GM12892 (cell line): ENCODE measurements at regions not wholly inside any gene's neighbourhood (a gene's known extent, or its start where the extent isn't known, plus 50 kb on each side); places are given as distances from the start of the nearest gene placed in this dataset.

Experiments
- POLR2A ChIP-seq: IDR thresholded peaks from 2 replicates; pipeline ENCODE4 v1.6.1; 2011; ENCODE audit warnings: low read depth, low read length, control low read depth
- POLR2AphosphoS5 ChIP-seq: IDR thresholded peaks from 2 replicates; pipeline ENCODE4 v1.6.1; 2011; ENCODE audit warnings: low read depth, low read length, control low read depth

DNA sequence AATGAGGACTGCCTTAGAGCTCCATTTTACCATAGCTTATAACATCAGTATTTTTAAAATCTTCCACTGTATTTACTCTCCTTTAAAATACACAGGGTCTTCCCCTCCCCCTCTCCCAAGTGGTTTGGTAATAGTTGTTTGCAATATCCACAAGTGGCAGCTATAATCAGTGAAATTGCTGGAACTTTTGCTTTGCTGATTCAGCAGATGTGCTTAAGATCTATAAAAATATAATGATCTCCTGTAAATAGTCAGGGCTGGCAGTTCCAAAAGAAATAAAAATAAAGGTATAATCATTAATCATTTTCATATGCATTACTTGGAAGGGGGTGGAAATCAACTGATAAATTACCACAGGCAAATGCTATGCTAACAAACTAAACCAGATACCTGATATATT is 345.2 kb downstream of the KLHL13 start:
- TF ChIP-seq POLR2A, result no peak
- no peak for TF ChIP-seq POLR2AphosphoS5
